BLaER1 (cell line): ENCODE measurements at regions not wholly inside any gene's neighbourhood (a gene's known extent, or its start where the extent isn't known, plus 50 kb on each side); places are given as distances from the start of the nearest gene placed in this dataset.

Experiments
- H3K27ac ChIP-seq: shearing (Covaris generic); formaldehyde crosslinking; 2 replicates; pipeline ENCODE4 v1.8.1; 2022
- H3K27me3 ChIP-seq: shearing (Covaris generic); formaldehyde crosslinking; 2 replicates; pipeline ENCODE4 v1.8.1; 2022
- H3K36me3 ChIP-seq: shearing (Covaris generic); formaldehyde crosslinking; 2 replicates; pipeline ENCODE4 v1.8.1; 2022
- H3K4me1 ChIP-seq: shearing (Covaris generic); formaldehyde crosslinking; 2 replicates; pipeline ENCODE4 v1.8.1; 2022
- H3K4me2 ChIP-seq: shearing (Covaris generic); formaldehyde crosslinking; 2 replicates; pipeline ENCODE4 v1.8.1; 2022
- H3K4me3 ChIP-seq: shearing (Covaris generic); formaldehyde crosslinking; 2 replicates; pipeline ENCODE4 v1.8.1; 2022
- H3K9ac ChIP-seq: shearing (Covaris generic); formaldehyde crosslinking; 2 replicates; pipeline ENCODE4 v1.8.1; 2022
- H3K9me3 ChIP-seq: shearing (Covaris generic); formaldehyde crosslinking; 2 replicates; pipeline ENCODE4 v1.8.1; 2022
- H4K20me1 ChIP-seq: shearing (Covaris generic); formaldehyde crosslinking; 2 replicates; pipeline ENCODE4 v1.8.1; 2022
- Cebpa-rat ChIP-seq: shearing (Covaris generic); IDR thresholded peaks from 2 replicates; pipeline ENCODE4 v1.8.1; 2022

GRCh38 chr12:97308576-97309198 lies 153.9 kb upstream of the RMST start:
- Histone ChIP-seq H3K4me2 (no peak overlapping the region), H3K9ac (no peak overlapping the region), H3K4me1 (peaks cover 23% of the 10 kb centered on the region), H3K9me3 (no peaks in the 10 kb centered on the region), H3K36me3 (no peaks in the 10 kb centered on the region), H4K20me1 (no peaks in the 10 kb centered on the region), H3K27ac (no peak overlapping the region), H3K27me3 (no peaks in the 10 kb centered on the region), H3K4me3 (no peak overlapping the region)
- no peak for TF ChIP-seq Cebpa-rat

DNA sequence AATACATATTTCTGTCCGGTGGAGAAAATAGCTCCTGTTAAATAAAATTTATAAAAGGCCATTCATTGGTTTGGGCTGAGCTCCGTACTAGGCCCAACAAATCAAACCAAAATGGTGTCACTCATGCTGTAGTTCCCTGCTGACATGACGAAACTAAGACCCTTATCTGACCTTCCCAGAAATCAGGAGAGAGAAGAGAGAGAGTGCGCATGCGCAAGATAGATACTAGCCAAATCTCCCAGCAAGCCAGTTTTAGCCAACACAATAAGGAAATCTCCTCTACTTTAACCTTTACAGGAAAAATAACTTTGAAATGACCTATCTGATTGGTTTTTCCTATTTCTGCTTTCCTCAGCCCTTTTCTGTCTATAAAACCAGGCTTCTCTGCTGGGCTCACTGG lies 152.7 kb upstream of the RMST start:
- Histone ChIP-seq H3K4me2 (no peak overlapping the region), H3K27ac (no peak overlapping the region), H3K9me3 (no peaks in the 10 kb centered on the region), H3K4me1 (peaks cover 13% of the 10 kb centered on the region), H3K9ac (no peak overlapping the region), H3K27me3 (no peaks in the 10 kb centered on the region), H3K4me3 (no peak overlapping the region), H4K20me1 (no peaks in the 10 kb centered on the region), H3K36me3 (no peaks in the 10 kb centered on the region)
- TF ChIP-seq Cebpa-rat, result no peak

DNA sequence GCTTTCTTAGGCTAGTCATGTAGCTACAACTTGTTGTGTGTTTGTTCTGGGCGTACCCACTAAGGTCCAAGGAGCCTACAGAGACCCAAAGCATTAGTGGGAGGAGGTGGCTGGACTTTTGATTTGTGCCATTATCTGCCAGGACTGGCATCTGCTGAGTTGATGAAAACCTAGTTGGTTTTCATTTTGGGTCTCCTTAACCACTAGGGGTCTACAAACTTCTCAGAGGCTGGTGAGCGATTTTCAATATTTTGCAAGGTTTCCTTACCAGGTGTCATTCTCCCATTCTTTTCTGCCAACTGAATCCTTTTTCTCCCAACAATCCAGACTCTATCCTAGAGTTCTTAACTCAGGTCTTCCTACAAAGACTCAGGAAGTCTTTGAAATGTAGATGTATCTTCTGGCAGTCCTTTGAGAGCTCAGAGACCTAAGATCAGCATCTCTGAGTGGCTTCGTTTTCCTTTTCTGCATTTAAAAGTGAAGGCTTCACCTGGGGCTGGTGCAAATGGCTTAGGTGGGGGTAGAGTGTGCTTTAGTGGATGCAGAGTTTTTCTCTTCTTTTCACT lies 150.0 kb upstream of the RMST start:
- no peaks in the 10 kb centered on the region for H3K9me3 ChIP-seq
- TF ChIP-seq Cebpa-rat, result no peak
- no peak overlapping the region for H3K9ac ChIP-seq
- H3K27ac ChIP-seq, result no peak overlapping the region
- H3K4me2 ChIP-seq, result no peak overlapping the region
- no peaks in the 10 kb centered on the region for H3K36me3 ChIP-seq
- no peaks in the 10 kb centered on the region for H3K27me3 ChIP-seq
- H4K20me1 ChIP-seq, result no peaks in the 10 kb centered on the region
- no peaks in the 10 kb centered on the region for H3K4me1 ChIP-seq
- H3K4me3 ChIP-seq, result no peak overlapping the region

GRCh38 chr12:97313471-97314190 lies 149.0 kb upstream of the RMST start:
- H3K27ac ChIP-seq, result no peak overlapping the region
- no peaks in the 10 kb centered on the region for H3K4me1 ChIP-seq
- no peaks in the 10 kb centered on the region for H3K36me3 ChIP-seq
- H4K20me1 ChIP-seq, result no peaks in the 10 kb centered on the region
- no peak overlapping the region for H3K4me2 ChIP-seq
- H3K9ac ChIP-seq, result no peak overlapping the region
- H3K9me3 ChIP-seq, result no peaks in the 10 kb centered on the region
- no peak overlapping the region for H3K4me3 ChIP-seq
- no peak for TF ChIP-seq Cebpa-rat
- no peaks in the 10 kb centered on the region for H3K27me3 ChIP-seq

DNA sequence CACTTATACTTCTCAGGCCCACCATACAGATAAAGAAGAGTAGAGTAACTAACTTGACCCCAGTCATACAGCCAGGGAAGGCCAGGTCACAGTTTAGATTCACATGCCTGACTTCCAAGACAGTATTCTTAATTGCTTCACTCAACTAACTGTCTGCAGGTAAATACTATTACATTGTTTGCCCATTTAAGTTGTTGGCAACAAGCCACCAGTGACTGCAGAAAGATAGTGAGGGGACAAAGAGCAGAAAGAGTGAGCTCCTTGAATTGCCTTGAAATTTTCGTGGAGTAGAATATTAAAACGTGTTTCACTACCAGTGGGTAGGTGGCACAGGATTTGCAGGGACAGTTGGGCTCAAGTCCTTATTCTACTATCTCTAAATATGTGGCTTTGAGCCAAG lies 146.3 kb upstream of the RMST start:
- no peaks in the 10 kb centered on the region for H3K4me1 ChIP-seq
- H3K27me3 ChIP-seq, result no peaks in the 10 kb centered on the region
- H3K9me3 ChIP-seq, result no peaks in the 10 kb centered on the region
- no peak for TF ChIP-seq Cebpa-rat
- H3K4me3 ChIP-seq, result no peak overlapping the region
- no peak overlapping the region for H3K4me2 ChIP-seq
- H3K27ac ChIP-seq, result no peak overlapping the region
- H4K20me1 ChIP-seq, result no peaks in the 10 kb centered on the region
- no peak overlapping the region for H3K9ac ChIP-seq
- no peaks in the 10 kb centered on the region for H3K36me3 ChIP-seq

DNA sequence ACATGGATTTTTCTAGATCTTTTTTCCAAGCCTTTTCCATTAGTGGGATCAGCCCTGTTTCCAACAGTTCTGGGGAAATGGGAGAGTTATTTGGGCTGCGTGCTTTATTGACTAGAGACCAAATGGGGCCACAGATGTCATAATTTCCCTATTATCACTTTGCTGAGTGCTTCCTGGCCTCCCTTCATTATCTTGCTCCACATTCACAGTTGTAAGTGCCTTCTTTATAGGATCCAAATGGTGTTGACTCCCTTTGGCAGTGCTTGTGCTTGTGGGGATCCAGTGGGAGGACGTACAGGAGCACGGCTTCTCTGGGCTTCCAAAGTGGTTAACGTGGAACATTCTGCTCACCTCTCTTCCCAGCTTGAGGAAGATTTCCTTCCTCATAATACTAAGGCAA lies 141.0 kb upstream of the RMST start:
- no peaks in the 10 kb centered on the region for H3K36me3 ChIP-seq
- H4K20me1 ChIP-seq, result no peaks in the 10 kb centered on the region
- TF ChIP-seq Cebpa-rat, result no peak
- H3K4me1 ChIP-seq, result no peaks in the 10 kb centered on the region
- no peaks in the 10 kb centered on the region for H3K27me3 ChIP-seq
- no peak overlapping the region for H3K9ac ChIP-seq
- no peaks in the 10 kb centered on the region for H3K9me3 ChIP-seq
- no peak overlapping the region for H3K27ac ChIP-seq
- no peak overlapping the region for H3K4me2 ChIP-seq
- no peak overlapping the region for H3K4me3 ChIP-seq

GRCh38 chr12:97322388-97322787 lies 140.2 kb upstream of the RMST start:
- no peaks in the 10 kb centered on the region for H3K4me1 ChIP-seq
- H3K27ac ChIP-seq, result no peak overlapping the region
- no peaks in the 10 kb centered on the region for H3K36me3 ChIP-seq
- H3K27me3 ChIP-seq, result no peaks in the 10 kb centered on the region
- H3K4me3 ChIP-seq, result no peak overlapping the region
- no peak for TF ChIP-seq Cebpa-rat
- no peaks in the 10 kb centered on the region for H3K9me3 ChIP-seq
- no peak overlapping the region for H3K4me2 ChIP-seq
- H4K20me1 ChIP-seq, result no peaks in the 10 kb centered on the region
- H3K9ac ChIP-seq, result no peak overlapping the region

DNA sequence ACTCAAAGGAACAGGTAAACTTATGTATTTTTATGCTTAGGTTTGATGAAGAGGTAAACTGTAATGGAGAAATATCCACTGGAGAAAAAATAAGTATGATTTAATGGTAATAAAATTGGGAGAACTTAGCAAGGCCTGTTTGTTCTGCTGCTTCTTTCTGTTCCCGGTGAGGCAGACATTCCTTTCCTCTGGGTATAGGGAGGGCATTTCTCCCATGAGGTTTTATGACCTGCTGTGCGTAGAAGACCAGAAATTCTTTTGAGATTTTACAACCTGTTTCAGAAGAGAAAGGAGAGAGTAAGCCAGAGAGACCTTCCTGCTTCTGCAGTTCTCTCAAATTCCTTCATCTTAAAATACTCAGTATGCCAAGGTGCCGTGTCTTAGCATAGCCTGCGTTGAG lies 139.4 kb upstream of the RMST start:
- H3K27ac ChIP-seq, result no peak overlapping the region
- no peaks in the 10 kb centered on the region for H4K20me1 ChIP-seq
- H3K9me3 ChIP-seq, result no peaks in the 10 kb centered on the region
- H3K4me1 ChIP-seq, result no peaks in the 10 kb centered on the region
- no peak overlapping the region for H3K9ac ChIP-seq
- H3K4me3 ChIP-seq, result no peak overlapping the region
- H3K4me2 ChIP-seq, result no peak overlapping the region
- TF ChIP-seq Cebpa-rat, result no peak
- H3K27me3 ChIP-seq, result no peaks in the 10 kb centered on the region
- H3K36me3 ChIP-seq, result no peaks in the 10 kb centered on the region

DNA sequence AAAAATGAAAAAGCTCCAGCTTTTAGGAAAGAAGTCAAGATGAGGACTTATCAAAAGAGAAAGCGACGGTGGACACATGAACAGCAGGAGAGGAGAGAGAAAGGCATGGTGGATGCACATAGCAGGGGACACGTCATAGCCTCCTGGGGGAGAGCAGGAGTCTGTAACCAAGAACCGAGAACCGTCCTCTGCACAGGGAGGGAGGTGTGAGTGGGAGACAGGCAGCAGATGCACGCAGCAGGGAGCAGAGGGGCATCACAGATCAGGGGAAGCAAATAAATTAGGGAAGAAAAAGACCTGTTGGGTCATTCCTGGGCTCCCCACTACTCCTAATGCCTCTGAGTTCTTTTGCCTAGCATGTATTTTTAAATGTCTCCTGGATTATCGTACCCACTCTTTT lies 138.1 kb upstream of the RMST start:
- Histone ChIP-seq H3K27ac (no peak overlapping the region), H3K36me3 (no peaks in the 10 kb centered on the region), H3K9me3 (no peaks in the 10 kb centered on the region), H4K20me1 (no peaks in the 10 kb centered on the region), H3K27me3 (no peaks in the 10 kb centered on the region), H3K9ac (no peak overlapping the region), H3K4me3 (no peak overlapping the region), H3K4me2 (no peak overlapping the region), H3K4me1 (no peaks in the 10 kb centered on the region)
- no peak for TF ChIP-seq Cebpa-rat

DNA sequence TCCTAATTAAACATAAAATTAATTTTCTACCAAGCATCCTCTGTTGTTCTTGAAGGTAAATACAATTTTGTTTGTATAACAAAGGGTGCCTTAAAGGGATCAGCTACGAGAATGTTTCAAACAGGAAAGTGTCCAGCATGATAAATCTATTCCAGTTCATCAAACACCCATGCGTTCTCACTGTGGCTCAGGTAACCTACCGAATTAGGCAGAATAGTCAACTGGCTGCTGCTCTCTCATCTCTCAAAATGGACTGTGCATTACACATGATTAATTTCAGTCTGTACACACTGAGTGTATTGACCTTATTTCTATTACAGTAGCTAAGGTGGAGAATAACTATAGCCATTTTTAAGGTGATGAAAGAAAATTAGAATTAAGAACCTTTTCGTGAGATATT lies 127.5 kb upstream of the RMST start:
- TF ChIP-seq Cebpa-rat, result no peak
- H3K27me3 ChIP-seq, result no peaks in the 10 kb centered on the region
- H3K9ac ChIP-seq, result no peak overlapping the region
- no peak overlapping the region for H3K4me3 ChIP-seq
- H3K9me3 ChIP-seq, result no peaks in the 10 kb centered on the region
- no peak overlapping the region for H3K4me2 ChIP-seq
- no peak overlapping the region for H3K27ac ChIP-seq
- H3K36me3 ChIP-seq, result no peaks in the 10 kb centered on the region
- no peaks in the 10 kb centered on the region for H3K4me1 ChIP-seq
- no peaks in the 10 kb centered on the region for H4K20me1 ChIP-seq
